Activated naive CD4-positive, alpha-beta T cell treated with anti-CD3 and anti-CD28 coated beads, Interleukin-2, amount 10 ng/mL, durations not matched to agents 7 days and 5 days (primary cell): ENCODE measurements at regions not wholly inside any gene's neighbourhood (a gene's known extent, or its start where the extent isn't known, plus 50 kb on each side); places are given as distances from the start of the nearest gene placed in this dataset.
"Not testable (repeated sequence)": the region's sequence is repeated elsewhere in the genome, so short reads cannot be mapped to it uniquely, and the experiment has no call there.

Experiments used
- CTCF ChIA-PET: fragments of 350-600 bp; sonication (Branson Sonifier 250); formaldehyde crosslinking; loops from one replicate; lab custom pipeline; 2021; ENCODE audit warnings: antibody characterized with exemption; lab: Charles Lee
- DNase-seq: peaks from one replicate; pipeline ENCODE4 v3.0.0-alpha.2; 2020
- H3K27ac Mint-ChIP-seq: one replicate; pipeline ENCODE4 v1.8.0; 2021; ENCODE audit warnings: mild to moderate bottlenecking, moderate library complexity, mixed read lengths
- H3K27me3 Mint-ChIP-seq: one replicate; pipeline ENCODE4 v1.8.0; 2021; ENCODE audit warnings: mild to moderate bottlenecking, mixed read lengths
- H3K36me3 Mint-ChIP-seq: one replicate; pipeline ENCODE4 v1.8.0; 2021; ENCODE audit warnings: mixed read lengths
- H3K4me1 Mint-ChIP-seq: one replicate; pipeline ENCODE4 v1.8.0; 2021; ENCODE audit warnings: mixed read lengths
- H3K4me3 Mint-ChIP-seq: one replicate; pipeline ENCODE4 v1.8.0; 2021; ENCODE audit warnings: mild to moderate bottlenecking, moderate library complexity, mixed read lengths
- H3K9me3 Mint-ChIP-seq: one replicate; pipeline ENCODE4 v1.8.0; 2021; ENCODE audit warnings: mixed read lengths

- CTCF ChIA-PET, H3K9me3 Mint-ChIP-seq, H3K36me3 Mint-ChIP-seq, H3K27ac Mint-ChIP-seq, DNase-seq, H3K4me1 Mint-ChIP-seq, H3K4me3 Mint-ChIP-seq, H3K27me3 Mint-ChIP-seq: not testable (repeated sequence)
Measured at GRCh38 chr17:13659051-13659450, 57.3 kb upstream of the HS3ST3A1 start.

GRCh38 chr17:13665872-13666635, 64.3 kb upstream of the HS3ST3A1 start:
- Mint-ChIP-seq H3K36me3 (no peaks in the 10 kb centered on the region), H3K27ac (no peak overlapping the region), H3K27me3 (no peaks in the 10 kb centered on the region), H3K9me3 (peaks cover 18% of the 10 kb centered on the region), H3K4me1 (no peaks in the 10 kb centered on the region), H3K4me3 (no peak overlapping the region)
- DNase-seq, result no peak
- CTCF ChIA-PET, result interaction anchor here (0.6 kb wide), 1 partner anchor 255 kb away, joined by 3 read pairs; no protein-coding TSS in a partner anchor

- H3K27ac Mint-ChIP-seq, result no peak overlapping the region
- peaks cover 18% of the 10 kb centered on the region for H3K9me3 Mint-ChIP-seq
- no peaks in the 10 kb centered on the region for H3K36me3 Mint-ChIP-seq
- no peak for DNase-seq
- H3K4me3 Mint-ChIP-seq, result no peak overlapping the region
- CTCF ChIA-PET, result no interaction called here
- no peaks in the 10 kb centered on the region for H3K4me1 Mint-ChIP-seq
- peaks cover 6% of the 10 kb centered on the region for H3K27me3 Mint-ChIP-seq
Measured at GRCh38 chr17:13671341-13671740, 69.6 kb upstream of the HS3ST3A1 start.

GRCh38 chr17:13671771-13672170, 70.0 kb upstream of the HS3ST3A1 start:
- Mint-ChIP-seq H3K27ac (no peak overlapping the region), H3K27me3 (peaks cover 6% of the 10 kb centered on the region), H3K36me3 (no peaks in the 10 kb centered on the region), H3K4me3 (no peak overlapping the region), H3K9me3 (peaks cover 18% of the 10 kb centered on the region), H3K4me1 (no peaks in the 10 kb centered on the region)
- CTCF ChIA-PET, result no interaction called here
- no peak for DNase-seq

GRCh38 chr17:13678361-13678760, 76.6 kb upstream of the HS3ST3A1 start:
- Mint-ChIP-seq H3K27ac (no peak overlapping the region), H3K27me3 (no peaks in the 10 kb centered on the region), H3K4me3 (no peak overlapping the region), H3K4me1 (no peaks in the 10 kb centered on the region), H3K36me3 (no peaks in the 10 kb centered on the region), H3K9me3 (no peaks in the 10 kb centered on the region)
- DNase-seq, result no peak
- CTCF ChIA-PET, result interaction anchor here (0.5 kb wide), 1 partner anchor 63 kb away, joined by 3 read pairs; no protein-coding TSS in a partner anchor

- Mint-ChIP-seq H3K27me3 (no peaks in the 10 kb centered on the region), H3K36me3 (no peaks in the 10 kb centered on the region), H3K4me3 (no peak overlapping the region), H3K4me1 (no peaks in the 10 kb centered on the region), H3K9me3 (no peaks in the 10 kb centered on the region), H3K27ac (no peak overlapping the region)
- CTCF ChIA-PET, result no interaction called here
- DNase-seq, result no peak
Measured at GRCh38 chr17:13678841-13679240, 77.1 kb upstream of the HS3ST3A1 start.

- no peak for DNase-seq
- no peaks in the 10 kb centered on the region for H3K9me3 Mint-ChIP-seq
- H3K36me3 Mint-ChIP-seq, result no peaks in the 10 kb centered on the region
- CTCF ChIA-PET, result no interaction called here
- no peak overlapping the region for H3K27ac Mint-ChIP-seq
- H3K4me1 Mint-ChIP-seq, result no peaks in the 10 kb centered on the region
- H3K4me3 Mint-ChIP-seq, result no peak overlapping the region
- H3K27me3 Mint-ChIP-seq, result no peaks in the 10 kb centered on the region
Measured at GRCh38 chr17:13688716-13689115, 87.0 kb upstream of the HS3ST3A1 start.

GRCh38 chr17:13690806-13691205, 89.1 kb upstream of the HS3ST3A1 start:
- Mint-ChIP-seq H3K4me1 (no peaks in the 10 kb centered on the region), H3K4me3 (no peak overlapping the region)
- CTCF ChIA-PET, result no interaction called here

GRCh38 chr17:13694934-13695333, 93.2 kb upstream of the HS3ST3A1 start:
- Mint-ChIP-seq H3K27me3 (peaks cover 8% of the 10 kb centered on the region), H3K9me3 (no peaks in the 10 kb centered on the region), H3K36me3 (no peaks in the 10 kb centered on the region), H3K27ac (no peak overlapping the region), H3K4me1 (no peaks in the 10 kb centered on the region), H3K4me3 (no peak overlapping the region)
- CTCF ChIA-PET, result interaction anchor here (0.8 kb wide), 1 partner anchor 1369 kb away, joined by 3 read pairs; no protein-coding TSS in a partner anchor
- no peak for DNase-seq

More at GRCh38 chr17:13690806-13691205, 89.1 kb upstream of the HS3ST3A1 start:
- Mint-ChIP-seq H3K27me3 (no peaks in the 10 kb centered on the region), H3K9me3 (no peaks in the 10 kb centered on the region), H3K36me3 (no peaks in the 10 kb centered on the region), H3K27ac (no peak overlapping the region)
- no peak for DNase-seq

GRCh38 chr17:13698832-13699231, 97.1 kb upstream of the HS3ST3A1 start:
- Mint-ChIP-seq H3K9me3 (no peaks in the 10 kb centered on the region), H3K4me1 (no peaks in the 10 kb centered on the region), H3K4me3 (no peak overlapping the region), H3K27me3 (peaks cover 8% of the 10 kb centered on the region), H3K27ac (no peak overlapping the region), H3K36me3 (no peaks in the 10 kb centered on the region)
- no peak for DNase-seq
- CTCF ChIA-PET, result interaction anchor here (0.7 kb wide), 1 partner anchor 607 kb away, joined by 3 read pairs; no protein-coding TSS in a partner anchor

- no peak for DNase-seq
- no peaks in the 10 kb centered on the region for H3K9me3 Mint-ChIP-seq
- CTCF ChIA-PET, result interaction anchor here (0.7 kb wide), 1 partner anchor 607 kb away, joined by 3 read pairs; no protein-coding TSS in a partner anchor
- no peaks in the 10 kb centered on the region for H3K36me3 Mint-ChIP-seq
- H3K27ac Mint-ChIP-seq, result no peak overlapping the region
- no peaks in the 10 kb centered on the region for H3K4me1 Mint-ChIP-seq
- no peak overlapping the region for H3K4me3 Mint-ChIP-seq
- peaks cover 8% of the 10 kb centered on the region for H3K27me3 Mint-ChIP-seq
Measured at GRCh38 chr17:13699261-13699660, 97.5 kb upstream of the HS3ST3A1 start.

- Mint-ChIP-seq H3K27ac (no peak overlapping the region), H3K9me3 (no peaks in the 10 kb centered on the region)
- CTCF ChIA-PET, result no interaction called here
Measured at GRCh38 chr17:13702266-13702665, 100.5 kb upstream of the HS3ST3A1 start.

GRCh38 chr17:13704333-13704732, 102.6 kb upstream of the HS3ST3A1 start:
- H3K36me3 Mint-ChIP-seq, result no peaks in the 10 kb centered on the region
- no peak for DNase-seq
- H3K27me3 Mint-ChIP-seq, result peaks cover 3% of the 10 kb centered on the region
- H3K9me3 Mint-ChIP-seq, result no peaks in the 10 kb centered on the region
- H3K4me3 Mint-ChIP-seq, result no peak overlapping the region
- CTCF ChIA-PET, result no interaction called here
- H3K4me1 Mint-ChIP-seq, result no peaks in the 10 kb centered on the region
- H3K27ac Mint-ChIP-seq, result no peak overlapping the region

More at GRCh38 chr17:13702266-13702665, 100.5 kb upstream of the HS3ST3A1 start:
- no peak for DNase-seq
- Mint-ChIP-seq H3K4me1 (no peaks in the 10 kb centered on the region), H3K36me3 (no peaks in the 10 kb centered on the region), H3K27me3 (peaks cover 8% of the 10 kb centered on the region), H3K4me3 (no peak overlapping the region)

- no peak overlapping the region for H3K27ac Mint-ChIP-seq
- CTCF ChIA-PET, result no interaction called here
- no peaks in the 10 kb centered on the region for H3K9me3 Mint-ChIP-seq
- H3K36me3 Mint-ChIP-seq, result no peaks in the 10 kb centered on the region
- H3K4me3 Mint-ChIP-seq, result no peak overlapping the region
- no peak for DNase-seq
- H3K4me1 Mint-ChIP-seq, result no peaks in the 10 kb centered on the region
- H3K27me3 Mint-ChIP-seq, result no peaks in the 10 kb centered on the region
Measured at GRCh38 chr17:13705221-13705620, 103.5 kb upstream of the HS3ST3A1 start.

- no peaks in the 10 kb centered on the region for H3K9me3 Mint-ChIP-seq
- no peaks in the 10 kb centered on the region for H3K36me3 Mint-ChIP-seq
- CTCF ChIA-PET, result no interaction called here
- no peaks in the 10 kb centered on the region for H3K27me3 Mint-ChIP-seq
- no peaks in the 10 kb centered on the region for H3K4me1 Mint-ChIP-seq
- no peak overlapping the region for H3K4me3 Mint-ChIP-seq
- H3K27ac Mint-ChIP-seq, result no peak overlapping the region
- DNase-seq, result no peak
Measured at GRCh38 chr17:13721705-13722104, 120.0 kb upstream of the HS3ST3A1 start.
